Aorta (tissue), 5 donors: ENCODE measurements at regions not wholly inside any gene's neighbourhood (a gene's known extent, or its start where the extent isn't known, plus 50 kb on each side); places are given as distances from the start of the nearest gene placed in this dataset.

ENCODE experiments used
- ATAC-seq: fragments of 200-7000 bp; cut with Tn5 transposase; one replicate; pipeline ENCODE4 v1.9.1; 2022; ENCODE audit warnings: moderate library complexity; ENCODE audit not compliant: low FRiP score
- DNase-seq, 2 donors: peaks; one replicate each; pipeline ENCODE4 v3.0.0-alpha.2; 2020
- H3K27ac ChIP-seq, 2 donors: one replicate each; pipeline ENCODE4 v1.5.1; 2013; ENCODE audit warnings: low read length in 2 of 2, mild to moderate bottlenecking in 2 of 2, moderate library complexity in 2 of 2, control low read depth in 1 of 2, inconsistent platforms in 1 of 2, low read depth in 1 of 2
- H3K27me3 ChIP-seq, 2 donors: one replicate each; pipeline ENCODE4 v1.6.1; 2013; ENCODE audit warnings: control low read depth in 1 of 2, low read length in 1 of 2, mild to moderate bottlenecking in 1 of 2, moderate library complexity in 1 of 2; ENCODE audit not compliant: insufficient read depth in 2 of 2, control insufficient read depth in 1 of 2
- H3K36me3 ChIP-seq, 2 donors: one replicate each; pipeline ENCODE4 v1.6.1; 2013; ENCODE audit warnings: control low read depth in 1 of 2, low read length in 1 of 2, mild to moderate bottlenecking in 1 of 2; ENCODE audit not compliant: insufficient read depth in 2 of 2, control insufficient read depth in 1 of 2
- H3K4me1 ChIP-seq, 2 donors: one replicate each; pipeline ENCODE4 v1.6.1; 2013; ENCODE audit warnings: low read length in 2 of 2, control low read depth in 1 of 2, mild to moderate bottlenecking in 1 of 2, moderate library complexity in 1 of 2; ENCODE audit not compliant: insufficient read depth in 2 of 2, control insufficient read depth in 1 of 2
- H3K4me3 ChIP-seq, 2 donors: one replicate each; pipeline ENCODE4 v1.5.1; 2013; ENCODE audit warnings: low read length in 2 of 2, control low read depth in 1 of 2, mild to moderate bottlenecking in 1 of 2
- H3K9me3 ChIP-seq: one replicate; pipeline ENCODE4 v1.6.1; 2013; ENCODE audit warnings: mild to moderate bottlenecking, low read length; ENCODE audit not compliant: control insufficient read depth
- WGBS, 2 donors: extraction: QIAGEN DNeasy Blood & Tissue Kit; methylation state at CpG; one replicate each; pipeline ENCODE4 v1.1.7; 2013; 5-methylcytosine and 5-hydroxymethylcytosine counted together
- intact Hi-C, 2 donors: fragments of 100-400 bp; cut with DNase I; formaldehyde crosslinking; loops; one replicate each; pipeline versions ENCODE4 v1.14.2 to v1.15.0; 2022
- donor health status: healthy with polysubstance abuse.
- donor health status: Bipolar disorder and iron deficiency.
- donor health status: DM: no; HTN: no; CAD: no.
- donor health status: DM: no; HTN: no; CAD: no.
- donor health status: DM: yes; HTN: yes; CAD: no.

DNA sequence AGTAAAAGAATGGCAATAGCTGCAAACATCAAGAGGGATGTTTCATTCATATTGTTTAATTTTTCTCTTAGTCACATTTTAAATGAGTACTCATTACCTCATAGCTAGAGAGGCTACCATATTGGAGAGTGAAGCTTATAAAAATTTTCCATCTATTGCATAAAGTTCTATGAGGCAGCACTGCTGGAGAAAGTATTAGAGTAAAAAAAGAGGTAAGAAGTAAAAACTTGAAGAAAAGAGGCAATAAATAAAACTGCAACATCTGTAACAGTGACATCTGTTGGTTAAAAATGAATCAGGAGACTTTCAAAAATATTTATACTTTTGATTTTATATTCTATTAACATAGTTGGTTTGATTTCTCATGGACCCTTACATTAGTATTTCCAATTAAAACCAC lies 284.5 kb upstream of the SEMA3D start:
- Histone ChIP-seq H3K36me3 (no peaks in the 10 kb centered on the region), H3K27ac (no peak overlapping the region), H3K9me3 (no peaks in the 10 kb centered on the region), H3K27me3 (no peaks in the 10 kb centered on the region), H3K4me1 (no peaks in the 10 kb centered on the region), H3K4me3 (no peak overlapping the region)
- no peak for DNase-seq
- no peak for ATAC-seq
- intact Hi-C loops, result no loop called here

DNA sequence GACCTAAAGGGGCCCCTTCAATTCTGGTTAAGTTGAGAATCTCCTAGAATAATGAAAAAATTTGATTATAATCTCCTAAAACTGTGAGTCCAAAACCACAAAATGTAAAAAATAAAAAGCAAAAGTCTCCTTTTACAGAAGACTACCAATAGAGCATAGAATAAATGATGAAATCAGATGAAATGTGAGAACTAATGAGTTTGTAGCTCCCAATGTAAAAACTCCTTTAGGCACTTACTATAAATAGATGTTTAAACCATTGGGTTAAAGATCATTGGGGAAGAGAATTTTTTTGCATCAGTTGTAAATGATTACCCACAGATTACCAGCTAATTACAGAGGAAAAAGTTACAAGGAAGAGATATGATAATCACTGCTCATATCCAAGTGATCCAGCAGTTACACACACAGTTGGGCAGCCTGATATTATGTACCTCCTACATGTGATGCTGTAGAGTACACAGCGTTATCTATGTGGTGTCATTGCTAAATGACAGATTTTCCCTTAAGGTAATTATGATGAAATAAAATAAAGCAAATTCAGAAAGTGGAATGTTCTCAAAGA lies 282.7 kb upstream of the SEMA3D start:
- WGBS, 2 donors, result 86 to 92% methylated on average over 1 of the region's 1 CpG
- Histone ChIP-seq H3K36me3 (no peaks in the 10 kb centered on the region), H3K27ac (no peak overlapping the region), H3K4me1 (no peaks in the 10 kb centered on the region), H3K9me3 (no peaks in the 10 kb centered on the region), H3K4me3 (no peak overlapping the region), H3K27me3 (no peaks in the 10 kb centered on the region)
- DNase-seq, result no peak
- no peak for ATAC-seq
- intact Hi-C loops, result loop anchor here in 1 of 2 donors (10.0 kb wide), 2 partner anchors 285 to 425 kb away; partner anchors contain the start of gene SEMA3D

- Histone ChIP-seq H3K4me1 (no peaks in the 10 kb centered on the region), H3K36me3 (no peaks in the 10 kb centered on the region), H3K27ac (no peak overlapping the region), H3K9me3 (no peaks in the 10 kb centered on the region), H3K4me3 (no peak overlapping the region), H3K27me3 (no peaks in the 10 kb centered on the region)
- intact Hi-C loops, result loop anchor here in 1 of 2 donors (10.0 kb wide), 2 partner anchors 279 to 419 kb away; partner anchors contain the start of gene SEMA3D
- ATAC-seq (no peak), DNase-seq (no peak)
- WGBS, 2 donors, result 95 to 100% methylated on average over 1 of the region's 1 CpG
These were observed 277.3 kb upstream of the SEMA3D start for GRCh38 chr7:85464042-85464651.

GRCh38 chr7:85462671-85463070 lies 275.8 kb upstream of the SEMA3D start:
- Histone ChIP-seq H3K36me3 (no peaks in the 10 kb centered on the region), H3K4me1 (no peaks in the 10 kb centered on the region), H3K27ac (no peak overlapping the region), H3K27me3 (no peaks in the 10 kb centered on the region), H3K9me3 (no peaks in the 10 kb centered on the region), H3K4me3 (no peak overlapping the region)
- ATAC-seq (no peak), DNase-seq (no peak)
- 35 to 48% methylated on average over 6 of the region's 6 CpGs for WGBS, 2 donors
- intact Hi-C loops, result loop anchor here in 1 of 2 donors (10.0 kb wide), 2 partner anchors 278 to 418 kb away; partner anchors contain the start of gene SEMA3D

DNA sequence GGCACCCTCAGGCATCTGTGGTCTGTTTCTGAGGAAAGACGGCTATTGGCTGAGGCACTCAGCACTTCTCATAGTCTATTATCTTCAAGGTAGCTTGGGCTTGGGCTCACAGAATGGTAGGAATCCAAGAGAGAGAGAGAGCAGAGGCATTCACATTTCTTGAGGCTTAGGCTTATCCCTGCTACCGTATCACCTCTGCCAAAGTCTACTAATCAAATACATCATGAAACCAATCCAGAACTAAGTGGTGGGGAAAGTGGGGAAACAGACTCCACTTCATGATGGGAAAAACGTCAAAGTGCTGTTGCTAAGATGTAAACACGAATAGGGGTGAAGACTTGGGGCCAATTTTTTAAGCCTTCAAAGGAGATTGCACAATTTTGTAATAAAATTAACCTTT lies 271.1 kb upstream of the SEMA3D start:
- Histone ChIP-seq H3K27me3 (no peaks in the 10 kb centered on the region), H3K4me1 (no peaks in the 10 kb centered on the region), H3K36me3 (no peaks in the 10 kb centered on the region), H3K4me3 (no peak overlapping the region), H3K27ac (no peak overlapping the region), H3K9me3 (no peaks in the 10 kb centered on the region)
- no peak for ATAC-seq
- WGBS, 2 donors, result 72 to 79% methylated on average over 4 of the region's 4 CpGs
- intact Hi-C loops, result loop anchor here in 1 of 2 donors (10.0 kb wide), 1 partner anchor 423 kb away; no protein-coding TSS in a partner anchor
- DNase-seq, result no peak

- Histone ChIP-seq H3K4me1 (no peaks in the 10 kb centered on the region), H3K4me3 (no peak overlapping the region), H3K27ac (no peak overlapping the region), H3K9me3 (no peaks in the 10 kb centered on the region), H3K27me3 (no peaks in the 10 kb centered on the region), H3K36me3 (no peaks in the 10 kb centered on the region)
- no peak for DNase-seq
- no peak for ATAC-seq
- intact Hi-C loops, result loop anchor here in 1 of 2 donors (10.0 kb wide), 1 partner anchor 421 kb away; no protein-coding TSS in a partner anchor
- WGBS, 2 donors, result 82 to 87% methylated on average over 1 of the region's 1 CpG
These were observed 269.4 kb upstream of the SEMA3D start for GRCh38 chr7:85456254-85456653.

DNA sequence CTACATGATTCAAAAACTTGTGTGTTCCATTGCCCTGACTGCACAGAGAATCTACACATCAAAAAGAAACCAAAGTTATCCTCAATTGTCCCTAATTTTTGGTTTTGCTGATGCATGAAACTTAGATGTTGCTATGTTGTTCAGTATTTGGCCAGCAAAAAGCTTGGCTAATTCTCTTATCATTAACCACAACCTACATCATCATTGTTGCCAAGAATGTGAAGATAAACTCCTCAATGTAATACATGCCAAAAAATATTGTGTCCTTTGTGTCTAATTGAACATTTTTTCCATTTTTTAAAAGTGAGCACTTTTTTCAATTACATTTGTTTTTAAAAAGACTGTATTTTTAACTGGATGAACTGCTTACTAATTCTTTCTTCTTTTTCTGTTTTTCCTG lies 268.0 kb upstream of the SEMA3D start:
- ATAC-seq, result no peak
- Histone ChIP-seq H3K4me1 (no peaks in the 10 kb centered on the region), H3K36me3 (no peaks in the 10 kb centered on the region), H3K9me3 (no peaks in the 10 kb centered on the region), H3K4me3 (no peak overlapping the region), H3K27me3 (no peaks in the 10 kb centered on the region), H3K27ac (no peak overlapping the region)
- DNase-seq, result no peak
- intact Hi-C loops, result loop anchor here in 1 of 2 donors (10.0 kb wide), 1 partner anchor 420 kb away; no protein-coding TSS in a partner anchor

GRCh38 chr7:85452674-85453073 lies 265.8 kb upstream of the SEMA3D start:
- Histone ChIP-seq H3K27ac (no peak overlapping the region), H3K4me1 (no peaks in the 10 kb centered on the region), H3K36me3 (no peaks in the 10 kb centered on the region), H3K9me3 (no peaks in the 10 kb centered on the region), H3K4me3 (no peak overlapping the region), H3K27me3 (no peaks in the 10 kb centered on the region)
- intact Hi-C loops, result loop anchor here in 1 of 2 donors (10.0 kb wide), 1 partner anchor 418 kb away; no protein-coding TSS in a partner anchor
- ATAC-seq (no peak), DNase-seq (no peak)

DNA sequence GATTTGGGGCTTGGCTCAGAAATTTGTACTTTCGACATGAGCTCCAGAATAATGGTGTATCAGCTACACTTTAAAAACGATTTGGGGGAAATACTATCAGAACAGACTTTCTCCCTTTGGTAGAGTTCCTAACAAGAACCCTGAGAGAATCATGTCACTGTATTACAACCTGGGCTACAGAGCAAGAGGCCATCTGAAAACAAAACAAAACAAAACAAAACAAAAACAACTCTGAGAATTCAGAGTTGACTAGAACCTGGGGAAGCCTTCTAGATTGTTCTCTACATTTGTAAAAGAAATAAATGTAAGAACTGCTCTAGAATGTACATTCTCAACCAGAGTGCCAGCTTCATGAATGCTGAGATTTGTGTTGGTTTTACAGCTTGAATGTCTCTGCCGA lies 262.6 kb upstream of the SEMA3D start:
- Histone ChIP-seq H3K4me3 (no peak overlapping the region), H3K9me3 (no peaks in the 10 kb centered on the region), H3K36me3 (no peaks in the 10 kb centered on the region), H3K4me1 (no peaks in the 10 kb centered on the region), H3K27ac (no peak overlapping the region), H3K27me3 (no peaks in the 10 kb centered on the region)
- DNase-seq (no peak), ATAC-seq (no peak)
- intact Hi-C loops, result no loop called here
- 84% methylated on average over 3 of the region's 3 CpGs for WGBS, 2 donors
